Germinal center (tissue), 1 donor: ENCODE measurements at regions not wholly inside any gene's neighbourhood (a gene's known extent, or its start where the extent isn't known, plus 50 kb on each side); places are given as distances from the start of the nearest gene placed in this dataset.

Experiments used
- DNase-seq: peaks from one replicate; pipeline ENCODE4 v3.0.0; 2012; ENCODE audit warnings: mixed read lengths, low spot score

GRCh38 chr15:35771746-35772442 is 225.9 kb upstream of the DPH6 start:
- no peak for DNase-seq

- DNase-seq, result no peak
Observed at GRCh38 chr15:35774653-35775052, 228.7 kb upstream of the DPH6 start.

GRCh38 chr15:35775471-35775870 is 229.5 kb upstream of the DPH6 start:
- DNase-seq, result no peak

DNA sequence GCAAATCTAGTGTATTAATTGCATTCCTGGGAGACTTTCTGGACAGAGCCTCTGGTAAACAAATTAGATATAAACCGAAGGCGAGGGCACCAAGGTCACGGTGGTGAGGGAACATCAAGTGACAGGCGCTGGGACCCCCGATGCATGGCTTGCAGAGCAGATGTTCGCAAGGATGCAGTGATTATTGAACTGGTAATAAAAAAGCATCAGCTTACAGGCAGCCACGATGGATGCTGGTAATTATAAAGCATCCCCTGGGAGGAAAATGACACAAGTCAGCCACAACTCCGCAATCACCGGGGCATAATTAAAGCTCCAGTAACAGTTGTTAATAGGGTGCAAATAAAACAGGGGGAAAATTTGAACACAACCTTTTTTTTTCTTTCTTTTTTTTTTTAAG is 231.1 kb upstream of the DPH6 start:
- no peak for DNase-seq

DNA sequence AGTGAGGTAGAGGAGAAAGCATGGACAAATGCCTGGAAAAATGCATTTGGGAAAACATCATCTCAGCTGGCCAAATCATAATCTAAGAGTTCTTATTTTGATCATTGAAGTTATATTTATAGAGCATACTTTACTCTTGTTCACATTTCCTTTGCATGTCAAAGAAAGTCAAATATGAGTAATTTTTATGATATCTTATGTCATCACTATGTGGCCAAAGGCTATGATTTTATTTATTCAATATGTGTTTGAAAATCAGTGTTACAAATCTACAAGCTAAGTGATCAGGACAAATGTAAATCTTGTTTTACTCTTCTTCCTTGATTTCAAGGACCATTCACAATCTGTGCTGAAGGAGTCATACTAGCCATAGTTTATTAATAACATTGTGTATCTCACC is 237.2 kb upstream of the DPH6 start:
- DNase-seq, result no peak

- DNase-seq, result no peak
Observed at GRCh38 chr15:35784745-35785144, 238.8 kb upstream of the DPH6 start.

GRCh38 chr15:35810007-35810406 is 264.0 kb upstream of the DPH6 start:
- DNase-seq, result no peak

- no peak for DNase-seq
Observed at GRCh38 chr15:35813573-35813972, 267.6 kb upstream of the DPH6 start.

GRCh38 chr15:35818846-35819245 is 272.9 kb upstream of the DPH6 start:
- DNase-seq, result no peak

- DNase-seq, result no peak
Observed at GRCh38 chr15:35822153-35822552, 276.2 kb upstream of the DPH6 start.

- no peak for DNase-seq
Observed at GRCh38 chr15:35827141-35827540, 281.2 kb upstream of the DPH6 start.

- no peak for DNase-seq
Observed at GRCh38 chr15:35827911-35828310, 281.9 kb upstream of the DPH6 start.

DNA sequence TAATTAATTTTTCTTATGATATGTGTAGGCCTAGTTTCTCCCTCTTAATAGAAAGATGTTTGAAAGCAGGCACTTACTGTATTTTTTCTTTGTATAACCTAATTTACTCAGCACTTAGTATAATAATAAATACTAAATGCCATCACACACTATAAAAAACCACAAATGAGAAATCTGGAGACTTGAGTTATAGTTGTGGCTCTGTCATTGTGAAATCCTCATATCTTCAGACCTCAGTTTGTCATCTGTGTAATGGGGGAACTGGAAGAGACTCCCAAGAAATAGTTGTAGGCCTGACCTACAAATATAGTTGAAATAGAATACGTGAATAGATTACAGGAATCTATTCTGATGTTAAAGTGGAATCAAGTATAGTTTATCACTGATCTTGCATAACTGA is 287.6 kb upstream of the DPH6 start:
- no peak for DNase-seq

- DNase-seq, result no peak
Observed at GRCh38 chr15:35834216-35834830, 288.4 kb upstream of the DPH6 start.

DNA sequence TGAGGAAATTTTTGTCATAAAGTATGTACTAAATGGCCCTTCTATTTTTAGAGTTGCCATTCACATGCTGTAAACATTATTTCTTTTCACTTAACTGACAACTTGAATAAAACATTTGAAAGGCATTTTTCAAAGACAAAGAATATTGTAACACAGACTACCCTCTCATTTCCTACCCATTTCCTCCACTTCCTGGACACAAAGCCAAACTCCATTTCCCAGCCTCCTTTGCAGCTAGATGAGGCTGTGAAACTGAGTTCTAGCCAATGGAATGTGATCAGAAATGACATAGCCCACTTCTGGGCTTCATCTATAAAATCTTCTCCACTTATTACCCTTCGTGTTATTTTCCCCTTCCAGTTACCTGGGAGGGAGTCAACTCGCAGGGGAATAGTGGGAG is 288.9 kb upstream of the DPH6 start:
- DNase-seq, result no peak

DNA sequence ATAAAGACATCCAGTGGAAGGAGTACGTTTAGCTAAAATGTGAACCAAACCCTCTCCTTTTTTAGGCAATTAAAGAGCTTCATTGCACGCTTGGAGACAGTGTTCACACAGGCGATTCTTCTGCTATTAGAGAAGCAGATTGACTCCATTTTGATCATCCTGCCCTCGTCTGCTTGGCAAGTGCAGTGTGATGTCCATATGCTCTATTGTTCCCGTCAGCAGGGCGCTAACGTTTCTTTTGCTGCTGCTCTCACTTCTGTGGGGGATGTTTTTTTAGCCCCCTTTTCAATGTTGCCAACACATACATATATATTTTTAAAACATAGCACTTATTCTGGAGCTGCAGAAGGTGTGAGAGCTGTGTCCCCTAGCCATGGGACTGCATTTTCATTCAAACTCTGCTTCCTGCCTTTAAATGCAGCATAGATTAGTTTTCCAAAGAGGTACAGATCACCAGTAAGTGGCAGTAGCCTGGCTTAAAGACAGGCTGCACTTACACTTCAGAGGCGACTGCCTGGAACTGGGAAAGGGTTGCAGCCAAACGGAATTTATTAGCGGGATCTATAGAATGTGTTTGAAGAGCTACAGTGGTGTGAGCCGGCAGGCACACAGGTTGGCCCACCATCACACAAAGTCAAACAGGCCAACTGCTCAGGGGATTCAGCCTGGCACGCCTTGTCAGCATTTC is 292.6 kb upstream of the DPH6 start:
- DNase-seq, result no peak

DNA sequence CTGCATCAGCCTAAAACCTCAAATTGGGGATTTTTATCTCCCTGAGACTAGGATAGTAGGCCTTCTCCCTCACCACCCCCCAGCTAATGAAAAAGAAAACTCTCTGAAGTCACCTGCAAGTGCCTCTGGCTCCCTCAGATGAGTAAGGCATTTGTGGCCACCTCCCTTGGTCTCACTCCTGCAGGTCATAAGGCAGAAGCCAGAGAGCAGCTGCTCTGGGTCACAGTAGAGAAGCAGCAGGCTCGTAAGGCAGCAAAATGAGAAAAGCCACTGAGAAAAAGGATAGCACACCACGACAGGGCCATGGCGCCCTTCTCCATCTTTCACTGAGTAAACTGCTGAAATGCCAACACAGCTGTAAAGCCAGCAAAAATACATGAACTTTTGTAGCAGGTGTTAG is 296.7 kb upstream of the DPH6 start:
- DNase-seq, result no peak

GRCh38 chr15:35843498-35843897 is 297.5 kb upstream of the DPH6 start:
- no peak for DNase-seq

DNA sequence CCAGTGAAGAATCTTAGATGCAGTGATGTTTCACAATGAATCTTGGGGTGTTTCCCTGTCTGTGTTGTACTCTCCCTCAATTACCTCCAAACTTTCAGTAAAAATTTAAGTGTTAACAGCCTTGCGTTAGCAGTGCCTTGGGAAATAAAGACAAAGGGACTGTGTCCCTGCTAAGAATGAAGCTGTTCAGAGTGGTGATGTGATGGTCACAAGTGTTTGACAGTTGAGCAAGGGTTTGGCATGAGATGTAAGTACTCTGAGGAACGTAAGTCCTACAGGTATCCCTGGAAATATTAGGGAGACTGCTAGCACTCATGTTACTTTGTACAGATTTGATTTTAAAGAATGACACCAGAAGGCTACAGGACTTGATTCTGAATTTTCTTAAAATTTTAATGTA is 304.3 kb upstream of the DPH6 start:
- no peak for DNase-seq

GRCh38 chr15:35851491-35851890 is 305.5 kb upstream of the DPH6 start:
- no peak for DNase-seq

DNA sequence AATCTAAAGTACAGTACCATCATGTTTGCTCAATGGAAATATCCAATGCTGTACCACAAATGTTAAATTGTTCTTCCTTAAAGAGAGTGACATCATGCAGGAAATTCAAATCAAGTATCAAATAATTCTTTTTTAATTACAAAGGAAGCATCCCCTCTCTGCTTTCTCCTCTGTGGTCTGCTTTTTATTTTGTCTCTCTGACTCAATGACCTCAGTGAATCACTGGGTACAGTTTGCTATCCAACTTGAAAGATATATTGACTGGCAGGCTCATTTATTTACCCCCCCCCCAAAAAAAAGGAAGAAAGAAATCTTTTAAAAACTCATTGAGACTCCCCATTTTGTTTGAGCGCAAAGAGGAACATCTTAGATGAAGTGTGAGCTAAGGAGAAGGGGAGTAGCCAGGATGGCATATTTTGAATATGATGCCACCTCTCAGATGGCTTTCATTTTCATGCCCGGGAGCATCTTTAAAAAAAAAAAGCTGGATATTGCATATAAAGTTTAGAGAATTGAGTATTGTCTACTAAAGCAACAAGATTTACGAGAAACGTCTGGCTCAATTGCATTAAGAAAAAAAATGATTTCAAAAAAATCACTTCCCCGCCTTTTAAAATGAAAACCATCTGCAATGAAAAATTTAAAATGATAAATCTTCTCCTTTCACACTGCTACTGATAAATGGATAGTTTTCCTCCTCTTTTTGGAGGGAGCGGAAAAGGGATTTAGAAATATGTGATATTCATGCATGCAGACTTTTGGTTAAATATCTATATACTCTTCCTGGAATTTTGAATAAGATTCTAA is 307.1 kb upstream of the DPH6 start:
- no peak for DNase-seq

DNA sequence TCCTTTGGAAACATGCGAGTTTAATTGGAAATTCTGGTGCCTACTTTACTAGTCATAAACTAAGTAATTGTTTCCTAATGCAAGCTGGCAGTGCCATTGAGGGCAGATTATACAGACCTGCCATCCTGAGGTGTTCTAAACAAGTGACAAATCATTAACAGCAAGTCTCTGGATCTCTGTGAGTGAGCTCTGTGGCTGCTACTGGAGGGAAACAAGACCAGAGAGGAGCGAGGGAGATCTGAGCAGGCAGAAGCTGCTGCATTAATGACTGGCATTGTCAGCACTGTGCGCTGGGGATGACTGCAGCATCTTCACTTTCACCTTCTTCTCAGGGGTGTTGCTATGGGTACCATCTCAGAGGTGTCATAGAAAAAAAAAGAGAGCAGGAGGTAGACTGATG is 308.4 kb upstream of the DPH6 start:
- DNase-seq, result no peak
